ENCODE measurements at regions not wholly inside any gene's neighbourhood (a gene's known extent, or its start where the extent isn't known, plus 50 kb on each side); places are given as distances from the start of the nearest gene placed in this dataset.

DNA sequence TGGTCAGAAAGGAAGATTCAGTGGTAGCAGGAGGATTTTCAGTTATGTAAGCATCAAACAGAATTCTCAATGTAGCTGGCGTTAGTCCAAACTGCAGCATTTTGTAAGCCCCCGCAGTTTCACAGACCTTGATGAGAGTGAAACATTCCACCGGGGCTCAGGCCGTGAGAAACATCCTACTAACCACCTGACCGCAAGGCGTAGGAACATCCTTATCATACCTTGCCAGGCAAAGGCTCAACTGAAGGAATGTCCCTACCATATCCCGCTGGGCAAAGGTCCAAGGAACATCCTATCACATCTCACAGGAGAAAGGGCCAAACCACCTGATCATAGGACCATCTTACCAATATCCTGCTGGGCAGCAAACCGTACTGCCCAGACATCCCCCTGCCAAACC, 624.8 kb upstream of the TMEM132C start:
- TF ChIP-seq CTCF (IDR thresholded peaks at IDR 0.05) (no peak), EZH2 (IDR thresholded peaks at IDR 0.05) (no peak), EZH2phosphoT487 (IDR thresholded peaks at IDR 0.05) (no peak)
